ENCODE measurements at regions not wholly inside any gene's neighbourhood (a gene's known extent, or its start where the extent isn't known, plus 50 kb on each side); places are given as distances from the start of the nearest gene placed in this dataset.

DNA sequence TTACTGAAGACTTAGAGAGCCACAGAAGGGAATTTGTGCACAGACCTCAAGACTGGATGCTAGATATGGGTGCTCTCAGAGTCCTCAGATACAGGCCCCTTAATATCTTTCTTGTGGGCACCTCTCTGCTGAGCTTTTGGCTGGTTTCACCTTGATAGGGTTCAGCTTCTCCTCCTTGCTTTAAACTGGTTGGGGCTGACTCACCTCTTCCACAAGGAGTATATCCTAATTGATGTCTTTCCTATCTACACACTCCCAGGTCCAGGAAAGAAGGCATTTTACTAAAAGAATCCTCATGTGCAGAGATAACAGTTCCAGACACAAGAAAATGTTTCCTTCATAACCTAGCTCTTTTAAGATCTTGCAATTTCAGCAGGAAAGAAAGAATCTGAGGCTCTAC, 284.4 kb downstream of the NDFIP2 start:
- TF ChIP-seq, protein P1, sequence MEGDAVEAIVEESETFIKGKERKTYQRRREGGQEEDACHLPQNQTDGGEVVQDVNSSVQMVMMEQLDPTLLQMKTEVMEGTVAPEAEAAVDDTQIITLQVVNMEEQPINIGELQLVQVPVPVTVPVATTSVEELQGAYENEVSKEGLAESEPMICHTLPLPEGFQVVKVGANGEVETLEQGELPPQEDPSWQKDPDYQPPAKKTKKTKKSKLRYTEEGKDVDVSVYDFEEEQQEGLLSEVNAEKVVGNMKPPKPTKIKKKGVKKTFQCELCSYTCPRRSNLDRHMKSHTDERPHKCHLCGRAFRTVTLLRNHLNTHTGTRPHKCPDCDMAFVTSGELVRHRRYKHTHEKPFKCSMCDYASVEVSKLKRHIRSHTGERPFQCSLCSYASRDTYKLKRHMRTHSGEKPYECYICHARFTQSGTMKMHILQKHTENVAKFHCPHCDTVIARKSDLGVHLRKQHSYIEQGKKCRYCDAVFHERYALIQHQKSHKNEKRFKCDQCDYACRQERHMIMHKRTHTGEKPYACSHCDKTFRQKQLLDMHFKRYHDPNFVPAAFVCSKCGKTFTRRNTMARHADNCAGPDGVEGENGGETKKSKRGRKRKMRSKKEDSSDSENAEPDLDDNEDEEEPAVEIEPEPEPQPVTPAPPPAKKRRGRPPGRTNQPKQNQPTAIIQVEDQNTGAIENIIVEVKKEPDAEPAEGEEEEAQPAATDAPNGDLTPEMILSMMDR (IDR thresholded peaks at IDR 0.05) = no peak
- no peak for TF ChIP-seq POLR2A (IDR thresholded peaks at IDR 0.05)
